Esophagus squamous epithelium (tissue), 5 donors: ENCODE measurements at regions not wholly inside any gene's neighbourhood (a gene's known extent, or its start where the extent isn't known, plus 50 kb on each side); places are given as distances from the start of the nearest gene placed in this dataset.
"Not testable (repeated sequence)": the region's sequence is repeated elsewhere in the genome, so short reads cannot be mapped to it uniquely, and the experiment has no call there.

ENCODE experiments used
- DNase-seq: peaks from one replicate; lab custom pipeline; 2025; lab: John Stamatoyannopoulos, UW
- H3K27ac ChIP-seq, 4 donors: fragments of 200-600 bp; sonication (generic); one replicate each; pipeline ENCODE4 v1.5.1; 2016 to 2019; ENCODE audit warnings: mild to moderate bottlenecking in 1 of 4
- H3K27me3 ChIP-seq, 4 donors: fragments of 200-600 bp; sonication (generic); 1 replicate in 3 of 4; 2 replicates in 1 of 4; pipeline versions ENCODE4 v1.5.1 to v1.6.0; 2017 to 2021; ENCODE audit warnings: antibody characterized with exemption in 1 of 4
- H3K36me3 ChIP-seq, 3 donors: fragments of 200-600 bp; sonication (generic); one replicate each; pipeline ENCODE4 v1.5.1; 2016 to 2019
- H3K4me1 ChIP-seq, 3 donors: fragments of 200-600 bp; sonication (generic); one replicate each; pipeline ENCODE4 v1.5.1; 2017 to 2019
- H3K4me3 ChIP-seq, 4 donors: fragments of 200-600 bp; sonication (generic); 1 replicate in 3 of 4; 2 replicates in 1 of 4; pipeline ENCODE4 v1.5.1; 2016 to 2019; ENCODE audit warnings: mild to moderate bottlenecking in 2 of 4, moderate library complexity in 1 of 4
- H3K9me3 ChIP-seq, 3 donors: fragments of 200-600 bp; sonication (generic); one replicate each; pipeline ENCODE4 v1.5.1; 2016 to 2019
- CTCF ChIP-seq, 6 experiments: fragments of 450-650 bp in 4 of 6; fragments of 200-600 bp in 2 of 6; sonication (generic) in 2 of 6; IDR thresholded peaks; one replicate each; pipeline ENCODE4 v1.5.1; 2016 to 2019; ENCODE audit warnings: antibody characterized with exemption in 6 of 6, mild to moderate bottlenecking in 4 of 6, moderate library complexity in 4 of 6
- POLR2A ChIP-seq, 4 donors: fragments of 450-650 bp; IDR thresholded peaks; one replicate each; pipeline ENCODE4 v1.6.1; 2017; ENCODE audit warnings: antibody characterized with exemption in 4 of 4, mild to moderate bottlenecking in 4 of 4, moderate library complexity in 3 of 4
- WGBS, 2 donors: methylation state at CpG; one replicate each; pipeline ENCODE4 v1.1.5; 2018; 5-methylcytosine and 5-hydroxymethylcytosine counted together
- intact Hi-C: fragments of 100-400 bp; cut with DNase I; formaldehyde crosslinking; loops from one replicate; pipeline ENCODE4 v1.15.0; 2022
- donor health status: DM: yes; HTN: yes; CAD: no.

GRCh38 chrX:131634900-131635299, 91.0 kb downstream of the OR13H1 start:
- no peaks in the 10 kb centered on the region for H3K9me3 ChIP-seq
- DNase-seq, result no peak
- intact Hi-C loops, result no loop called here
- no peaks in the 10 kb centered on the region for H3K4me1 ChIP-seq
- TF ChIP-seq POLR2A (IDR thresholded peaks at IDR 0.05) (no peak), CTCF (IDR thresholded peaks at IDR 0.05) (no peak)
- no peaks in the 10 kb centered on the region for H3K36me3 ChIP-seq
- 69 to 91% methylated on average over 1 of the region's 1 CpG for WGBS, 2 donors
- H3K4me3 ChIP-seq, result no peak overlapping the region
- peaks cover 0 to 6% (median 0%) of the 10 kb centered on the region in 4 donors for H3K27me3 ChIP-seq
- no peak overlapping the region for H3K27ac ChIP-seq

- WGBS, 2 donors, result 68 to 71% methylated on average over 1 of the region's 1 CpG
- H3K4me1 ChIP-seq, result no peaks in the 10 kb centered on the region
- H3K4me3 ChIP-seq, result no peak overlapping the region
- DNase-seq, result no peak
- TF ChIP-seq CTCF (IDR thresholded peaks at IDR 0.05), result no peak
- TF ChIP-seq POLR2A (IDR thresholded peaks at IDR 0.05), result no peak
- intact Hi-C loops, result no loop called here
- no peak overlapping the region for H3K27ac ChIP-seq
- H3K9me3 ChIP-seq, result no peaks in the 10 kb centered on the region
- H3K36me3 ChIP-seq, result no peaks in the 10 kb centered on the region
- H3K27me3 ChIP-seq, result no peaks in the 10 kb centered on the region
Observed at GRCh38 chrX:131646106-131646505, 102.2 kb downstream of the OR13H1 start.

- no peaks in the 10 kb centered on the region for H3K36me3 ChIP-seq
- no peak for DNase-seq
- H3K4me1 ChIP-seq, result no peaks in the 10 kb centered on the region
- H3K27ac ChIP-seq, result no peak overlapping the region
- H3K9me3 ChIP-seq, result peaks cover 0 to 4% (median 0%) of the 10 kb centered on the region in 3 donors
- WGBS, 2 donors, result 59 to 71% methylated on average over 5 of the region's 5 CpGs
- TF ChIP-seq CTCF (IDR thresholded peaks at IDR 0.05) (no peak), POLR2A (IDR thresholded peaks at IDR 0.05) (no peak)
- intact Hi-C loops, result no loop called here
- H3K4me3 ChIP-seq, result no peak overlapping the region
- H3K27me3 ChIP-seq, result no peaks in the 10 kb centered on the region
Observed at GRCh38 chrX:131649741-131650140, 105.9 kb downstream of the OR13H1 start.

GRCh38 chrX:131650637-131651410, 107.0 kb downstream of the OR13H1 start:
- TF ChIP-seq CTCF (IDR thresholded peaks at IDR 0.05) (no peak), POLR2A (IDR thresholded peaks at IDR 0.05) (no peak)
- WGBS, 2 donors, result 65 to 74% methylated on average over 4 of the region's 4 CpGs
- no peaks in the 10 kb centered on the region for H3K36me3 ChIP-seq
- peaks cover 0 to 4% (median 0%) of the 10 kb centered on the region in 3 donors for H3K9me3 ChIP-seq
- no peak overlapping the region for H3K27ac ChIP-seq
- no peaks in the 10 kb centered on the region for H3K4me1 ChIP-seq
- intact Hi-C loops, result no loop called here
- H3K4me3 ChIP-seq, result no peak overlapping the region
- H3K27me3 ChIP-seq, result no peaks in the 10 kb centered on the region
- DNase-seq, result no peak

- 80 to 93% methylated on average over 1 to 9 of the region's 9 CpGs for WGBS, 2 donors
- H3K4me3 ChIP-seq, intact Hi-C loops, DNase-seq, H3K9me3 ChIP-seq, H3K27me3 ChIP-seq, H3K4me1 ChIP-seq, H3K36me3 ChIP-seq, H3K27ac ChIP-seq: not testable (repeated sequence)
Observed at GRCh38 chrX:131663726-131664125, 119.9 kb downstream of the OR13H1 start.
